Vagina (tissue), 2 donors: ENCODE measurements at regions not wholly inside any gene's neighbourhood (a gene's known extent, or its start where the extent isn't known, plus 50 kb on each side); places are given as distances from the start of the nearest gene placed in this dataset. TPM values are rescaled to one million over a fixed set of nuclear protein-coding genes. Genes with fewer than 3 reads are reported as not detected.

Experiments
- DNase-seq, 2 donors: peaks; one replicate each; pipeline ENCODE4 v3.0.0-alpha.2; 2017; ENCODE audit errors: extremely low spot score in 2 of 2
- H3K27ac ChIP-seq: fragments of 200-600 bp; sonication (generic); one replicate; pipeline ENCODE4 v1.5.1; 2019
- H3K27me3 ChIP-seq: fragments of 200-600 bp; sonication (generic); one replicate; pipeline ENCODE4 v1.5.1; 2019
- H3K36me3 ChIP-seq, 2 donors: fragments of 200-600 bp; sonication (generic); one replicate each; pipeline ENCODE4 v1.5.1; 2017 to 2019
- H3K4me1 ChIP-seq: fragments of 200-600 bp; sonication (generic); one replicate; pipeline ENCODE4 v1.5.1; 2019
- H3K4me3 ChIP-seq, 2 donors: fragments of 200-600 bp; sonication (generic); 1 replicate in 1 of 2; 2 replicates in 1 of 2; pipeline ENCODE4 v1.5.1; 2016 to 2019
- H3K9me3 ChIP-seq: fragments of 200-600 bp; sonication (generic); one replicate; pipeline ENCODE4 v1.5.1; 2019
- POLR2A ChIP-seq, 2 donors: fragments of 450-650 bp; IDR thresholded peaks; one replicate each; pipeline ENCODE4 v1.6.1; 2017; ENCODE audit warnings: antibody characterized with exemption in 2 of 2, mild to moderate bottlenecking in 2 of 2, moderate library complexity in 2 of 2
- POLR2AphosphoS5 ChIP-seq, 2 donors: sonication (generic); formaldehyde crosslinking; IDR thresholded peaks; one replicate each; pipeline ENCODE4 v1.9.0; 2017; ENCODE audit warnings: antibody characterized with exemption in 2 of 2, mild to moderate bottlenecking in 2 of 2, low read depth in 1 of 2; ENCODE audit not compliant: insufficient read depth in 1 of 2
- intact Hi-C: fragments of 100-400 bp; cut with DNase I; formaldehyde crosslinking; loops from one replicate; pipeline ENCODE4 v1.15.1; 2023
- small RNA-seq: library from RNA; depleted of rRNA; stranded (forward); fragments of <200 nt; gene quantifications from one replicate; pipeline ENCODE3, GENCODE V24; 2016
- TF ChIP-seq, protein P1 (sequence below), 3 experiments: fragments of 450-650 bp in 2 of 3; fragments of 200-600 bp in 1 of 3; sonication (generic) in 1 of 3; IDR thresholded peaks; one replicate each; pipeline ENCODE4 v1.5.1; 2017 to 2019; ENCODE audit warnings: antibody characterized with exemption in 3 of 3, mild to moderate bottlenecking in 2 of 3, moderate library complexity in 2 of 3

DNA sequence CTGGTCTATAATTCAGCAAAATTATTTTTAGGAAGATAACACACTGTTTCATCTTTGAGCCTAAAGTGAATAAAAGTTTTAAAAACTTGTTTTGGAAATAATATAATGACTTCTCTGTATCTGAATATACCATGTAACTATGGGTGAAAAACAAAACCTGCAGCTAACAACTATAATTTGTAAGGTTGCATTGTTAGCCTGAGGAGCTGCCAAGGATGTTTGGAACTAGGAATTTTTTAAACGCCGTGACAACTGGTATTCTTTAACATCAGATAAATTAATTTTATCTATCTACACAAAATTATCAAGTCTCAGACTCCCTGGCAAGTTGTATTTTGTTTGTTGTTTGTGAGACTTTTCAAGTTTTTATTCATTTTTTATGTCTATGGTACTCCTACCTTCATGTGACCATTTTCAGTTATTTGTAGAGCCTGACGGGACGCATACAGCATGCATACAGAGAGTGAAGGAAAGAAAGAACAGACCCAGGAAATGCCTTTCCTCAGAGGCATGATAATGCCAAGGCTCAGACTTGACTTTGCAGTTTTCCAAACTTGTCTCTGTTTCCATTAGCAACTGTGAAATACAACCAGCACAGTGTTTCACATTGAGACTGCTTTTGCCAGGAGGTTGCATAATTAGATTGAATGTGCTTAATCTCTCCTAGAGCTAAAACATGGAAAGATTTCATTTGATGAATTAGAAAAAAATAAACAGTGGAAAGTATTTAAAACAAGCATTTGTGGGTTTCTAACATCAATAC, 60.8 kb upstream of the ARHGEF26 start:
- TF ChIP-seq, protein P1, sequence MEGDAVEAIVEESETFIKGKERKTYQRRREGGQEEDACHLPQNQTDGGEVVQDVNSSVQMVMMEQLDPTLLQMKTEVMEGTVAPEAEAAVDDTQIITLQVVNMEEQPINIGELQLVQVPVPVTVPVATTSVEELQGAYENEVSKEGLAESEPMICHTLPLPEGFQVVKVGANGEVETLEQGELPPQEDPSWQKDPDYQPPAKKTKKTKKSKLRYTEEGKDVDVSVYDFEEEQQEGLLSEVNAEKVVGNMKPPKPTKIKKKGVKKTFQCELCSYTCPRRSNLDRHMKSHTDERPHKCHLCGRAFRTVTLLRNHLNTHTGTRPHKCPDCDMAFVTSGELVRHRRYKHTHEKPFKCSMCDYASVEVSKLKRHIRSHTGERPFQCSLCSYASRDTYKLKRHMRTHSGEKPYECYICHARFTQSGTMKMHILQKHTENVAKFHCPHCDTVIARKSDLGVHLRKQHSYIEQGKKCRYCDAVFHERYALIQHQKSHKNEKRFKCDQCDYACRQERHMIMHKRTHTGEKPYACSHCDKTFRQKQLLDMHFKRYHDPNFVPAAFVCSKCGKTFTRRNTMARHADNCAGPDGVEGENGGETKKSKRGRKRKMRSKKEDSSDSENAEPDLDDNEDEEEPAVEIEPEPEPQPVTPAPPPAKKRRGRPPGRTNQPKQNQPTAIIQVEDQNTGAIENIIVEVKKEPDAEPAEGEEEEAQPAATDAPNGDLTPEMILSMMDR (IDR thresholded peaks at IDR 0.05) = no peak
- peak; percentile 22 to 42 for TF ChIP-seq POLR2AphosphoS5 (IDR thresholded peaks at IDR 0.05; ENCODE audit: insufficient read depth in 1 of 2, low read depth in 1 of 2)
- DNase-seq = no peak
- peaks cover 8% of the 10 kb centered on the region for H3K4me1 ChIP-seq
- no peaks in the 10 kb centered on the region for H3K27me3 ChIP-seq
- peak overlapping the region; percentile 7 for H3K27ac ChIP-seq
- H3K36me3 ChIP-seq = no peaks in the 10 kb centered on the region
- H3K9me3 ChIP-seq = no peaks in the 10 kb centered on the region
- H3K4me3 ChIP-seq = no peak overlapping the region
- intact Hi-C loops = no loop called here

GRCh38 chr3:154061001-154061370, 60.2 kb upstream of the ARHGEF26 start:
- no peak overlapping the region for H3K4me3 ChIP-seq
- DNase-seq = no peak
- intact Hi-C loops = no loop called here
- H3K4me1 ChIP-seq = peaks cover 8% of the 10 kb centered on the region
- TF ChIP-seq POLR2A (IDR thresholded peaks at IDR 0.05) (no peak), POLR2AphosphoS5 (IDR thresholded peaks at IDR 0.05; ENCODE audit: insufficient read depth in 1 of 2, low read depth in 1 of 2) (no peak)
- TF ChIP-seq, protein P1 (IDR thresholded peaks at IDR 0.05) = no peak
- no peaks in the 10 kb centered on the region for H3K27me3 ChIP-seq
- H3K9me3 ChIP-seq = no peaks in the 10 kb centered on the region
- no peak overlapping the region for H3K27ac ChIP-seq
- no peaks in the 10 kb centered on the region for H3K36me3 ChIP-seq

- H3K27me3 ChIP-seq = no peaks in the 10 kb centered on the region
- no peak overlapping the region for H3K4me3 ChIP-seq
- H3K4me1 ChIP-seq = peaks cover 8% of the 10 kb centered on the region
- TF ChIP-seq, protein P1 (IDR thresholded peaks at IDR 0.05) = no peak
- TF ChIP-seq POLR2AphosphoS5 (IDR thresholded peaks at IDR 0.05; ENCODE audit: insufficient read depth in 1 of 2, low read depth in 1 of 2) (no peak), POLR2A (IDR thresholded peaks at IDR 0.05) (no peak)
- H3K9me3 ChIP-seq = no peaks in the 10 kb centered on the region
- no peaks in the 10 kb centered on the region for H3K36me3 ChIP-seq
- DNase-seq = no peak
- intact Hi-C loops = no loop called here
- no peak overlapping the region for H3K27ac ChIP-seq
Measured at GRCh38 chr3:154062513-154062912, 58.7 kb upstream of the ARHGEF26 start.

DNA sequence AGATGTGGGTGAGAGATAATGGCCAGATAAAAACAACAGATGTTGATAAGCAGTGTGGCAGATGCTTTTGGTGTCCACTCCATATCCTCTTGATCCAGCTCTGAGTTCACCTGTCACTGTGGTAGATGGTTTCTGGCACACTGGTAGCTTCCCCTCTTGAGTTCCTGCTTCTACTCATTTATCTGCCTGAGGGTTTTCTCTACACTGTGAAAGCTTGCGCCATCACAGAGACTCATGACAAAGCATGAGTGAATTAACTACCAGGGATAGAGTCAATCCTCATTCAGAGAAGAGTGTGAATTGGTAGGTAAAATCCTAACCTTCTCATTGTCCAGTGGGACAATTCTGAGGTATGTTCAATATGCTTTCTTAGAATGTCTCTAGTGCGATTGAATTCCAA, 50.0 kb upstream of the ARHGEF26 start:
- no peak for DNase-seq
- no peak overlapping the region for H3K27ac ChIP-seq
- no peaks in the 10 kb centered on the region for H3K27me3 ChIP-seq
- no peaks in the 10 kb centered on the region for H3K36me3 ChIP-seq
- intact Hi-C loops = no loop called here
- H3K4me3 ChIP-seq = no peak overlapping the region
- no peaks in the 10 kb centered on the region for H3K4me1 ChIP-seq
- TF ChIP-seq POLR2A (IDR thresholded peaks at IDR 0.05) = no peak
- TF ChIP-seq POLR2AphosphoS5 (IDR thresholded peaks at IDR 0.05; ENCODE audit: insufficient read depth in 1 of 2, low read depth in 1 of 2) = no peak
- TF ChIP-seq, protein P1 (IDR thresholded peaks at IDR 0.05) = no peak
- H3K9me3 ChIP-seq = no peaks in the 10 kb centered on the region

Small RNA genes in the stretch of these regions (small RNA-seq; reads per million reads assigned to genes)
- not detected for gene RF00019
- not detected for gene RF00096
- not detected for gene RNU6-901P
